ENCODE measurements at regions not wholly inside any gene's neighbourhood (a gene's known extent, or its start where the extent isn't known, plus 50 kb on each side); places are given as distances from the start of the nearest gene placed in this dataset.

- no peak for DNase-seq (ENCODE audit: extremely low read depth in 1 of 4, low spot score in 3 of 4)
- BruUV-seq (replicated peaks): no TSS peak
- intact Hi-C loops (cut with micrococcal nuclease): no loop called here
- H3K79me2 ChIP-seq (ENCODE audit: control insufficient read depth, insufficient read depth, low read length): no peaks in the 10 kb centered on the region
- H3K4me2 ChIP-seq (ENCODE audit: insufficient read depth, low read length): no peak overlapping the region
- H2AFZ ChIP-seq (ENCODE audit: low read depth, low read length): no peak overlapping the region
- no peak overlapping the region for H3K4me3 ChIP-seq
- FAIRE-seq: no peak
- 41% methylated on average over 3 of the region's 3 CpGs for WGBS (ENCODE audit: insufficient coverage, low coverage, missing lambda C conversion rate)
- no peaks in the 10 kb centered on the region for H4K20me1 ChIP-seq (replicated peaks; ENCODE audit: control insufficient read depth, insufficient read depth, low read length)
- H3K36me3 ChIP-seq (ENCODE audit: control insufficient read depth, insufficient read depth, low read length): no peaks in the 10 kb centered on the region
- POLR2A ChIA-PET: no interaction called here
- H3K9me1 ChIP-seq (ENCODE audit: control insufficient read depth, insufficient read depth, low read length): no peaks in the 10 kb centered on the region
- H3K4me1 ChIP-seq (replicated peaks in 1 of 2; ENCODE audit: control insufficient read depth in 2 of 2, insufficient read depth in 2 of 2, low read length in 2 of 2): no peaks in the 10 kb centered on the region
- ATAC-seq: no peak
- in situ Hi-C loops (cut with MboI): no loop called here
- no peaks in the 10 kb centered on the region for H3K27me3 ChIP-seq (ENCODE audit: control insufficient read depth in 2 of 2, insufficient read depth in 2 of 2, low read length in 2 of 2)
- TF ChIP-seq POLR2H (tag; IDR thresholded peaks at IDR 0.05; ENCODE audit: low read depth) (no peak), SMARCA5 (IDR thresholded peaks at IDR 0.05) (no peak), ZBTB2 (IDR thresholded peaks at IDR 0.05) (no peak), ZNF408 (CRISPR knock-in tag; IDR thresholded peaks at IDR 0.05; ENCODE audit: low read depth) (no peak), HDAC1 (IDR thresholded peaks at IDR 0.05) (no peak), ELK3 (CRISPR knock-in tag; IDR thresholded peaks at IDR 0.05) (no peak), TFAP4 (CRISPR knock-in tag; IDR thresholded peaks at IDR 0.05; ENCODE audit: borderline replicate concordance) (no peak)
- H3K27ac ChIP-seq (ENCODE audit: extremely low read depth, low read depth, low read length): no peak overlapping the region
- H3K9ac ChIP-seq (ENCODE audit: insufficient read depth in 1 of 2, low read depth in 2 of 2, low read length in 2 of 2): no peak overlapping the region
- H3K9me3 ChIP-seq (replicated peaks; ENCODE audit: control insufficient read depth, insufficient read depth, low read depth, low read length): no peaks in the 10 kb centered on the region
- CTCF ChIA-PET (ENCODE audit: low intra/inter-chr PET ratio): no interaction called here
Observed at GRCh38 chr2:215848146-215848545, 165.2 kb downstream of the MREG start.
